Fibroblast of the aortic adventitia (primary cell): ENCODE measurements at regions not wholly inside any gene's neighbourhood (a gene's known extent, or its start where the extent isn't known, plus 50 kb on each side); places are given as distances from the start of the nearest gene placed in this dataset.

ENCODE experiments used
- DNase-seq: peaks from one replicate; pipeline ENCODE4 v3.0.0-alpha.2; 2010; ENCODE audit warnings: low read depth
- H3K4me3 ChIP-seq: 2 replicates; pipeline ENCODE4 v1.5.1; 2011; ENCODE audit warnings: low read depth, mild to moderate bottlenecking, control low read depth, low read length, moderate library complexity
- CTCF ChIP-seq: IDR thresholded peaks from 2 replicates; pipeline ENCODE4 v1.5.1; 2011; ENCODE audit warnings: mild to moderate bottlenecking, low read length, control low read depth, inconsistent platforms; ENCODE audit not compliant: insufficient read depth

- no peak for TF ChIP-seq CTCF
- H3K4me3 ChIP-seq: no peak overlapping the region
- no peak for DNase-seq
Measured at GRCh38 chr4:133467290-133467947, 318.3 kb downstream of the PCDH10 start.

GRCh38 chr4:133465022-133465421 is 315.9 kb downstream of the PCDH10 start:
- TF ChIP-seq CTCF: no peak
- no peak overlapping the region for H3K4me3 ChIP-seq
- DNase-seq: no peak

- H3K4me3 ChIP-seq: no peak overlapping the region
- DNase-seq: no peak
- TF ChIP-seq CTCF: no peak
Measured at GRCh38 chr4:133464311-133464710, 315.2 kb downstream of the PCDH10 start.

GRCh38 chr4:133452678-133453077 is 303.6 kb downstream of the PCDH10 start:
- TF ChIP-seq CTCF: no peak
- no peak for DNase-seq
- no peak overlapping the region for H3K4me3 ChIP-seq

GRCh38 chr4:133450813-133451212 is 301.7 kb downstream of the PCDH10 start:
- no peak for TF ChIP-seq CTCF
- no peak overlapping the region for H3K4me3 ChIP-seq
- DNase-seq: no peak

GRCh38 chr4:133440404-133440803 is 291.3 kb downstream of the PCDH10 start:
- no peak overlapping the region for H3K4me3 ChIP-seq
- no peak for DNase-seq
- TF ChIP-seq CTCF: no peak

GRCh38 chr4:133439830-133440229 is 290.7 kb downstream of the PCDH10 start:
- no peak for TF ChIP-seq CTCF
- no peak for DNase-seq
- H3K4me3 ChIP-seq: no peak overlapping the region
